SU-DHL-6 (cell line): ENCODE measurements at regions not wholly inside any gene's neighbourhood (a gene's known extent, or its start where the extent isn't known, plus 50 kb on each side); places are given as distances from the start of the nearest gene placed in this dataset.

Source experiments
- CTCF ChIP-seq: fragments of 200-600 bp; sonication (generic); IDR thresholded peaks from one replicate; pipeline ENCODE4 v1.5.1; 2017; ENCODE audit warnings: antibody characterized with exemption, mild to moderate bottlenecking, low read length, moderate library complexity; ENCODE audit not compliant: insufficient read depth, poor library complexity, severe bottlenecking
- EZH2phosphoT487 ChIP-seq: fragments of 200-600 bp; sonication (generic), shearing (Covaris generic); conservative IDR thresholded peaks from 2 replicates; pipeline ENCODE4 v1.6.1; 2018; ENCODE audit warnings: mild to moderate bottlenecking, antibody characterized with exemption, low read length, moderate library complexity, mixed read lengths

- no peak for TF ChIP-seq CTCF
- no peak for TF ChIP-seq EZH2phosphoT487
Observed at GRCh38 chr6:86856379-86856778, 80.9 kb upstream of the HTR1E start.
